HEK293T (cell line): ENCODE measurements at regions not wholly inside any gene's neighbourhood (a gene's known extent, or its start where the extent isn't known, plus 50 kb on each side); places are given as distances from the start of the nearest gene placed in this dataset.

ENCODE experiments used
- ARNT ChIP-seq: fragments of 450-650 bp; IDR thresholded peaks from 2 replicates; pipeline ENCODE4 v1.6.1; 2017; ENCODE audit warnings: mild to moderate bottlenecking
- FOXK2 ChIP-seq: fragments of 450-650 bp; IDR thresholded peaks from 2 replicates; pipeline ENCODE4 v1.6.1; 2016; ENCODE audit warnings: mild to moderate bottlenecking
- L3MBTL2 ChIP-seq: fragments of 450-650 bp; conservative IDR thresholded peaks from 2 replicates; pipeline ENCODE4 v1.6.1; 2016; ENCODE audit warnings: mild to moderate bottlenecking
- SP1 ChIP-seq: fragments of 450-650 bp; IDR thresholded peaks from 2 replicates; pipeline ENCODE4 v1.6.1; 2017

DNA sequence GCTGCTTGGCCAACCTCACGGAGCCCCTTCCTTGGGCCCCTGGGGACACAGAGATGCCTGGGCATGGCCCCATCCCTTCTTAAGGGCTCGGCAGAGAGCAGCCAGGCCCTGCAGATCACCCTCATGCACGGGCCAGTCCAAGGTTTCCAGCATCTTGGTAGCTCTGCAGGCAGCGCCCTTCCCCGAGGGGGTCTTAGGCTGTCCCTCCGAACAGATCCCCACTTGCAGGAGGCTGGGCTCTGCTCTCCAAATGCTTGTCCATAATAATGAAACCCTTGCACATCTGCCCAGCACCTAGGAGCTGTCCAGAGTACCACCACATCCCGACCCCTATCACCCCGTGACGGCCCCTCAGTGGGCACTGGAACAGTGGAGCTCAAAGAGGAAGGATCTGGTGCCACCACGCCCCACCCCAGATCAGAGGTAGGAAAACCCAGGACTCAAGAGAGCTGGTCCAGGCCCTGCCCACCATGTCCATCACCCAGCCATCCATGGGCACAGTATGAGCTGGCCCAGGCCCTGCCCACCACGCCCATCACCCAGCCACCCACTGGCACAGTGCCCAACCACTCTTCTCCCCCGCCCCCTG, 92.5 kb upstream of the PRR5 start:
- TF ChIP-seq L3MBTL2 (no peak), SP1 (no peak), FOXK2 (no peak), ARNT (no peak)
